IMR-90 (cell line): ENCODE measurements at regions not wholly inside any gene's neighbourhood (a gene's known extent, or its start where the extent isn't known, plus 50 kb on each side); places are given as distances from the start of the nearest gene placed in this dataset.

Experiments used
- ATAC-seq: fragments of 200-7000 bp; cut with Tn5 transposase; 2 replicates; pipeline ENCODE4 v1.9.1; 2020; ENCODE audit warnings: low read depth, mild to moderate bottlenecking, moderate library complexity
- BruUV-seq: library from RNA; stranded (reverse); fragments of 400-500 nt; replicated peaks from 2 replicates; lab custom pipeline; 2021; lab: Mats Ljungman, UMichigan
- CTCF ChIA-PET: fragments of 300-600 bp; formaldehyde crosslinking; extraction: SDS; loops from one replicate; lab custom pipeline; 2021; ENCODE audit warnings: antibody characterized with exemption; lab: Yijun Ruan, JAX
- POLR2A ChIA-PET: fragments of 300-600 bp; sonication (Branson Sonifier 250); formaldehyde crosslinking; loops from one replicate; lab custom pipeline; 2022; ENCODE audit warnings: antibody characterized with exemption; ENCODE audit not compliant: unreplicated experiment; lab: Charles Lee
- DNase-seq: peaks from one replicate; pipeline ENCODE4 v3.0.0; 2013
- H2AFZ ChIP-seq: replicated peaks from 2 replicates; pipeline ENCODE3; 2013; ENCODE audit warnings: low read length, mild to moderate bottlenecking; ENCODE audit not compliant: poor library complexity
- H2AK5ac ChIP-seq: 2 replicates; pipeline ENCODE4 v1.6.1; 2013; ENCODE audit warnings: low read depth, low read length, inconsistent platforms
- H2AK9ac ChIP-seq: replicated peaks from 2 replicates; pipeline ENCODE3; 2013; ENCODE audit warnings: mild to moderate bottlenecking, low read depth, low read length, moderate library complexity; ENCODE audit not compliant: poor library complexity
- H2BK120ac ChIP-seq: 2 replicates; pipeline ENCODE4 v1.6.1; 2013; ENCODE audit warnings: low read depth, low read length, inconsistent platforms
- H2BK15ac ChIP-seq: 3 replicates; pipeline ENCODE4 v1.6.1; 2013; ENCODE audit warnings: low read depth, low read length, inconsistent platforms
- H2BK20ac ChIP-seq: 2 replicates; pipeline ENCODE4 v1.6.1; 2013; ENCODE audit warnings: low read depth, mild to moderate bottlenecking, inconsistent platforms, low read length, moderate library complexity
- H2BK5ac ChIP-seq: 2 replicates; pipeline ENCODE4 v1.6.1; 2013; ENCODE audit warnings: mild to moderate bottlenecking, low read depth, low read length, inconsistent platforms; ENCODE audit not compliant: poor library complexity, severe bottlenecking
- H3K14ac ChIP-seq: replicated peaks from 2 replicates; pipeline ENCODE4 v1.6.1; 2013; ENCODE audit warnings: low read depth, low read length, inconsistent platforms
- H3K18ac ChIP-seq: 2 replicates; pipeline ENCODE4 v1.6.1; 2013; ENCODE audit warnings: low read depth, low read length, control low read depth
- H3K23ac ChIP-seq: 2 replicates; pipeline ENCODE4 v1.6.1; 2013; ENCODE audit warnings: low read depth, low read length, inconsistent platforms
- H3K27ac ChIP-seq: 2 replicates; pipeline ENCODE4 v1.5.1; 2013; ENCODE audit warnings: mild to moderate bottlenecking, control low read depth, low read length; ENCODE audit not compliant: insufficient read depth
- H3K27me3 ChIP-seq: 2 replicates; pipeline ENCODE4 v1.6.1; 2013; ENCODE audit warnings: low read length; ENCODE audit not compliant: control insufficient read depth, insufficient read depth
- H3K36me3 ChIP-seq: 2 replicates; pipeline ENCODE4 v1.6.1; 2013; ENCODE audit warnings: low read length, mixed read lengths; ENCODE audit not compliant: control insufficient read depth, insufficient read depth
- H3K4ac ChIP-seq: 2 replicates; pipeline ENCODE4 v1.6.1; 2013; ENCODE audit warnings: low read depth, low read length, inconsistent platforms
- H3K4me1 ChIP-seq: 2 replicates; pipeline ENCODE4 v1.6.1; 2013; ENCODE audit warnings: low read length, mixed read lengths; ENCODE audit not compliant: control insufficient read depth, insufficient read depth
- H3K4me2 ChIP-seq: 2 replicates; pipeline ENCODE4 v1.6.1; 2013; ENCODE audit warnings: low read depth, mild to moderate bottlenecking, control low read depth, low read length, moderate library complexity
- H3K4me3 ChIP-seq: 2 replicates; pipeline ENCODE4 v1.5.1; 2013; ENCODE audit warnings: low read depth, mild to moderate bottlenecking, control low read depth, low read length, moderate library complexity; ENCODE audit not compliant: insufficient read depth
- H3K56ac ChIP-seq: 2 replicates; pipeline ENCODE4 v1.6.1; 2013; ENCODE audit warnings: low read length, inconsistent platforms; ENCODE audit not compliant: insufficient read depth; ENCODE audit errors: extremely low read depth
- H3K79me1 ChIP-seq, 2 experiments: 2 replicates each; pipeline ENCODE4 v1.6.1; 2013; ENCODE audit warnings: low read length in 2 of 2, inconsistent platforms in 1 of 2, low read depth in 1 of 2
- H3K9ac ChIP-seq: 2 replicates; pipeline ENCODE4 v1.6.1; 2013; ENCODE audit warnings: low read depth, low read length, control low read depth
- H3K9me1 ChIP-seq: 2 replicates; pipeline ENCODE4 v1.6.1; 2013; ENCODE audit warnings: low read length, inconsistent platforms; ENCODE audit not compliant: insufficient read depth
- H3K9me3 ChIP-seq: 2 replicates; pipeline ENCODE4 v1.6.1; 2013; ENCODE audit warnings: low read length; ENCODE audit not compliant: control insufficient read depth, insufficient read depth
- H4K20me1 ChIP-seq: 2 replicates; pipeline ENCODE4 v1.6.1; 2013; ENCODE audit warnings: low read length, inconsistent platforms; ENCODE audit not compliant: insufficient read depth
- H4K5ac ChIP-seq: 2 replicates; pipeline ENCODE4 v1.6.1; 2013; ENCODE audit warnings: mild to moderate bottlenecking, low read depth, low read length, control low read depth
- H4K8ac ChIP-seq, 2 experiments: 2 replicates each; pipeline ENCODE4 v1.6.1; 2013; ENCODE audit warnings: low read depth in 2 of 2, low read length in 2 of 2, control low read depth in 1 of 2, inconsistent platforms in 1 of 2
- H4K91ac ChIP-seq: 2 replicates; pipeline ENCODE4 v1.6.1; 2013; ENCODE audit warnings: low read depth, low read length, inconsistent platforms; ENCODE audit not compliant: insufficient read depth
- FOS ChIP-seq: fragments of 150-350 bp; IDR thresholded peaks from 2 replicates; pipeline ENCODE4 v1.6.1; 2016; ENCODE audit warnings: low read depth, low read length
- NFE2L2 ChIP-seq: fragments of 150-350 bp; IDR thresholded peaks from 2 replicates; pipeline ENCODE4 v1.6.1; 2016; ENCODE audit warnings: low read depth, mild to moderate bottlenecking, low read length
- WGBS, 2 experiments: methylation state at CpG; one replicate each; pipeline versions ENCODE4 v1.1.5 to v1.1.7; 2013; ENCODE audit warnings: missing lambda C conversion rate in 2 of 2; ENCODE audit not compliant: insufficient read length in 1 of 2; ENCODE audit errors: extremely low coverage in 2 of 2; 5-methylcytosine and 5-hydroxymethylcytosine counted together
- dilution Hi-C: fragments of 300-500 bp; cut with HindIII; formaldehyde crosslinking; loops from one replicate; pipeline ENCODE4 v1.14.3; 2018; ENCODE audit warnings: low sequenced_read_pairs; ENCODE audit not compliant: unreplicated experiment
- in situ Hi-C: fragments of 300-500 bp; cut with MboI; formaldehyde crosslinking; loops from 3 replicates; pipeline ENCODE4 v1.14.3; 2019; ENCODE audit warnings: low sequenced_read_pairs, inconsistent platforms, mixed read lengths
- intact Hi-C: fragments of 100-400 bp; cut with micrococcal nuclease; formaldehyde crosslinking; loops from 2 replicates; pipeline ENCODE4 v1.10.0; 2022
- TF ChIP-seq, protein P1 (sequence below): fragments of 150-350 bp; IDR thresholded peaks from 2 replicates; pipeline ENCODE4 v1.6.1; 2017; ENCODE audit warnings: mild to moderate bottlenecking, antibody characterized with exemption, low read length, low read depth

- Histone ChIP-seq H3K4me3 (no peak overlapping the region), H3K9me3 (0 out of 2 replicates have a peak, but pooled peaks cover 2% of the 10 kb centered on the region), H2AFZ (no peak overlapping the region), H3K27me3 (no peaks in the 10 kb centered on the region), H3K79me1 (no peaks in the 10 kb centered on the region), H3K9me1 (no peaks in the 10 kb centered on the region), H4K91ac (no peak overlapping the region), H3K4me2 (no peak overlapping the region), H3K4ac (no peak overlapping the region), H3K9ac (no peak overlapping the region), H2BK120ac (no peak overlapping the region), H4K5ac (no peak overlapping the region), H2AK9ac (no peak overlapping the region), H3K27ac (no peak overlapping the region), H4K8ac (no peak overlapping the region), H2BK15ac (no peak overlapping the region), H3K14ac (no peak overlapping the region), H3K36me3 (no peaks in the 10 kb centered on the region), H2BK5ac (no peak overlapping the region), H4K20me1 (no peaks in the 10 kb centered on the region), H3K23ac (no peak overlapping the region), H2BK20ac (no peak overlapping the region), H3K56ac (no peak overlapping the region), H3K4me1 (no peaks in the 10 kb centered on the region), H2AK5ac (no peak overlapping the region), H3K18ac (no peak overlapping the region)
- TF ChIP-seq, protein P1, sequence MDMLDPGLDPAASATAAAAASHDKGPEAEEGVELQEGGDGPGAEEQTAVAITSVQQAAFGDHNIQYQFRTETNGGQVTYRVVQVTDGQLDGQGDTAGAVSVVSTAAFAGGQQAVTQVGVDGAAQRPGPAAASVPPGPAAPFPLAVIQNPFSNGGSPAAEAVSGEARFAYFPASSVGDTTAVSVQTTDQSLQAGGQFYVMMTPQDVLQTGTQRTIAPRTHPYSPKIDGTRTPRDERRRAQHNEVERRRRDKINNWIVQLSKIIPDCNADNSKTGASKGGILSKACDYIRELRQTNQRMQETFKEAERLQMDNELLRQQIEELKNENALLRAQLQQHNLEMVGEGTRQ = no peak
- TF ChIP-seq NFE2L2 (no peak), FOS (no peak)
- POLR2A ChIA-PET = no interaction called here
- CTCF ChIA-PET = interaction anchor here (0.6 to 0.8 kb wide), 2 partner anchors 13 to 702 kb away, joined by 3 read pairs; no protein-coding TSS in a partner anchor
- in situ Hi-C loops = no loop called here
- no TSS peak for BruUV-seq
- DNase-seq (no peak), ATAC-seq (no peak)
- intact Hi-C loops = no loop called here
- dilution Hi-C loops = no loop called here
- WGBS, 2 experiments = no CpG with 5 or more reads among the region's 1 CpG
Measured at GRCh38 chr3:178284181-178284580, 252.1 kb upstream of the KCNMB2 start.
